Right lobe of liver (tissue), 6 donors: ENCODE measurements at regions not wholly inside any gene's neighbourhood (a gene's known extent, or its start where the extent isn't known, plus 50 kb on each side); places are given as distances from the start of the nearest gene placed in this dataset.
A peak's percentile ranks its signal among the peaks of the same experiment; 100 is the strongest.

ENCODE experiments used
- ATAC-seq, 4 donors: fragments of 200-7000 bp; cut with Tn5 transposase; one replicate each; pipeline ENCODE4 v1.9.1; 2020; ENCODE audit warnings: mild to moderate bottlenecking in 4 of 4, moderate library complexity in 4 of 4
- DNase-seq, 3 donors: peaks; one replicate each; pipeline ENCODE4 v3.0.0-alpha.2; 2020
- H3K27ac ChIP-seq, 3 donors: fragments of 200-600 bp; one replicate each; pipeline ENCODE4 v1.8.0; 2022
- H3K27me3 ChIP-seq, 2 donors: fragments of 200-600 bp; one replicate each; pipeline ENCODE4 v1.8.0; 2022
- H3K36me3 ChIP-seq, 4 donors: fragments of 200-600 bp; sonication (generic) in 1 of 4; one replicate each; pipeline versions ENCODE4 v1.5.1 to v1.8.0; 2017 to 2022; ENCODE audit warnings: control low read depth in 1 of 4
- H3K4me1 ChIP-seq, 4 donors: fragments of 200-600 bp; sonication (generic) in 1 of 4; one replicate each; pipeline versions ENCODE4 v1.5.1 to v1.8.0; 2017 to 2022; ENCODE audit warnings: control low read depth in 1 of 4
- H3K4me3 ChIP-seq, 3 donors: fragments of 200-600 bp; one replicate each; pipeline ENCODE4 v1.8.0; 2022
- H3K9me3 ChIP-seq, 4 donors: fragments of 200-600 bp; sonication (generic) in 1 of 4; one replicate each; pipeline versions ENCODE4 v1.5.1 to v1.8.0; 2017 to 2022; ENCODE audit warnings: control low read depth in 1 of 4
- POLR2A ChIP-seq: fragments of 450-650 bp; IDR thresholded peaks from one replicate; pipeline ENCODE4 v1.6.1; 2017; ENCODE audit warnings: antibody characterized with exemption, mild to moderate bottlenecking
- WGBS: methylation state at CpG from one replicate; pipeline ENCODE4 v1.1.6; 2018; ENCODE audit warnings: low coverage, low lambda C conversion rate; ENCODE audit not compliant: insufficient coverage; ENCODE audit errors: missing lambda C conversion rate; 5-methylcytosine and 5-hydroxymethylcytosine counted together
- intact Hi-C, 2 donors: fragments of 100-400 bp; cut with DNase I; formaldehyde crosslinking; loops; one replicate each; pipeline versions ENCODE4 v1.11.2 to v1.14.1; 2022
- TF ChIP-seq, protein P1 (sequence below), 4 donors: fragments of 200-600 bp in 3 of 4; fragments of 450-650 bp in 1 of 4; IDR thresholded peaks; one replicate each; pipeline versions ENCODE4 v1.5.1 to v1.8.0; 2016 to 2022; ENCODE audit warnings: antibody characterized with exemption in 4 of 4, mild to moderate bottlenecking in 2 of 4
- donor health status: DM: no; HTN: yes; CAD: no.
- donor health status: DM: no; HTN: no; CAD: no.
- donor health status: DM: no; HTN: no; CAD: no.
- donor health status: DM: no; HTN: yes; CAD: no.
- donor health status: DM: no; HTN: yes; CAD: no.

DNA sequence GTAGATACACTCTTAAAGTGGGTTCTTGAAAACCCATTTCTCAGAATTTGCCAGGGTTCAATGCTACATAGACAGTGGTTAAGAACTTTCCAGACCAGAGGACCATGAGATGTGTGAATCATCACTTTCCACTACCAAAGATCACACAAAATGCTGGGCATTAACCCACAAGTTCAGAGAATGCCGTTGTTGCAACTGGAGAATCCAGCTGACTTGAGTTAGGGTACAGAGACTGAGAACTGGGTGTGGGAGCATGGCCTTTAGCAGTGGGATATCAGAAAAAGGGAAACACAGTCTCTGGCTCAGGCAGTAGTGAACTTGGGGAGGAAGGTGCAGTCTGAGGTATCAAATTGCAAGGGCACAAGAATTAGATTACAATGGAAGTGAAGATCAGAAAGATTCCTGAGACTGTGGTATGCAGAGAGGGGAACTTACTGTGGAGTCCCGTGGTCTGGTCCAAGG is 51.5 kb upstream of the WDFY2 start:
- 56% methylated on average over 2 of the region's 2 CpGs for WGBS
- intact Hi-C loops, result no loop called here

DNA sequence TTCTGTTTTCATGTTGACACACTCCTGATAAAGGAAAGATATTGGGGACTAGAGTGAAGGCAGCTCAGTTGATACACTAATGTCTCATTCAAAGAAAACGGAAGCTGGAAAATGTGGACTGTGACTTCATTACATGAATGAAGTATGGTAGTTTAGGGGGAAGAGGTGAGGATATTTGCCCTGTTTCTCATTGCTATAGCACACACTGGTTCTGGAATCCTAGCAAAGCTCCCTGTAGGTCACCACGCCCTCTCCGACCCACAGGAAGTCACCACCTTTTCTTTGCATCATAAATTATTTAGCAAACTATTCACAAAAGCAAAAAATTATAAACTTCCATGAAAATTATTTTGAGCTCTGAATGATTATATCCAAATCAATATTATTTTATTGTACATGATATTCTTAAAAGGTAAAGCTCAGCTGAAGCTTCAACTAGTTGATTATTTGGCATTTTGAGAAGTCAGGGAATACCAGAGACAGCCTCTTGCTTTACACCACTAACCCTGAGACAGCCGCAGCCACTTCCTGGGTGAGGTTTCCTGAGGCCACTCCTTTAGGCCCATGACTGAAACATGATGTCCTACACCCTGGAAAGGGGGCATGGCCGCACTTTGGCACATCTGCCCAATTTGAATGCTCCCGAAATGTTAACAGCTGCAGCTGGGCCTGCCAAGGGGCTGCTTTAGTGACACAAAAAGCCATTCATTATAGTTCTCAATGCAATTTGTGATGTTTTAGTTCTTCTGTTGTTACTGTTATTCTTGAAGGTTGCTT is 50.0 kb upstream of the WDFY2 start:
- no peak overlapping the region for H3K4me3 ChIP-seq
- DNase-seq (peak in 1 of 3 donors; percentile 57), ATAC-seq (peak; percentile 52 to 72 (median 58))
- no peak for TF ChIP-seq POLR2A
- TF ChIP-seq, protein P1, sequence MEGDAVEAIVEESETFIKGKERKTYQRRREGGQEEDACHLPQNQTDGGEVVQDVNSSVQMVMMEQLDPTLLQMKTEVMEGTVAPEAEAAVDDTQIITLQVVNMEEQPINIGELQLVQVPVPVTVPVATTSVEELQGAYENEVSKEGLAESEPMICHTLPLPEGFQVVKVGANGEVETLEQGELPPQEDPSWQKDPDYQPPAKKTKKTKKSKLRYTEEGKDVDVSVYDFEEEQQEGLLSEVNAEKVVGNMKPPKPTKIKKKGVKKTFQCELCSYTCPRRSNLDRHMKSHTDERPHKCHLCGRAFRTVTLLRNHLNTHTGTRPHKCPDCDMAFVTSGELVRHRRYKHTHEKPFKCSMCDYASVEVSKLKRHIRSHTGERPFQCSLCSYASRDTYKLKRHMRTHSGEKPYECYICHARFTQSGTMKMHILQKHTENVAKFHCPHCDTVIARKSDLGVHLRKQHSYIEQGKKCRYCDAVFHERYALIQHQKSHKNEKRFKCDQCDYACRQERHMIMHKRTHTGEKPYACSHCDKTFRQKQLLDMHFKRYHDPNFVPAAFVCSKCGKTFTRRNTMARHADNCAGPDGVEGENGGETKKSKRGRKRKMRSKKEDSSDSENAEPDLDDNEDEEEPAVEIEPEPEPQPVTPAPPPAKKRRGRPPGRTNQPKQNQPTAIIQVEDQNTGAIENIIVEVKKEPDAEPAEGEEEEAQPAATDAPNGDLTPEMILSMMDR (IDR thresholded peaks at IDR 0.05), result no peak
- no peaks in the 10 kb centered on the region for H3K36me3 ChIP-seq
- intact Hi-C loops, result no loop called here
- WGBS, result 67% methylated on average over 5 of the region's 6 CpGs
- H3K4me1 ChIP-seq, result no peaks in the 10 kb centered on the region
- no peaks in the 10 kb centered on the region for H3K27me3 ChIP-seq
- H3K27ac ChIP-seq, result no peak overlapping the region
- no peaks in the 10 kb centered on the region for H3K9me3 ChIP-seq

More for the DNA sequence above, 51.5 kb upstream of the WDFY2 start:
- ATAC-seq (no peak), DNase-seq (no peak)
- no peak overlapping the region for H3K27ac ChIP-seq
- no peak overlapping the region for H3K4me3 ChIP-seq
- no peaks in the 10 kb centered on the region for H3K9me3 ChIP-seq
- no peaks in the 10 kb centered on the region for H3K27me3 ChIP-seq
- H3K36me3 ChIP-seq, result no peaks in the 10 kb centered on the region
- H3K4me1 ChIP-seq, result no peaks in the 10 kb centered on the region
- TF ChIP-seq, protein P1 (IDR thresholded peaks at IDR 0.05), result no peak
- no peak for TF ChIP-seq POLR2A
